Mesothelial cell of epicardium (in vitro differentiated cells): ENCODE measurements at regions not wholly inside any gene's neighbourhood (a gene's known extent, or its start where the extent isn't known, plus 50 kb on each side); places are given as distances from the start of the nearest gene placed in this dataset.

Experiments used
- DNase-seq, 2 experiments: peaks; one replicate each; pipeline ENCODE4 v3.0.0; 2021; ENCODE audit warnings: low spot score in 2 of 2; ENCODE audit not compliant: unreplicated experiment in 2 of 2
- H3K27ac Mint-ChIP-seq: 2 replicates; pipeline ENCODE4 v1.8.0; 2021; ENCODE audit warnings: mixed read lengths
- H3K27me3 Mint-ChIP-seq: 2 replicates; pipeline ENCODE4 v1.8.0; 2021; ENCODE audit warnings: low read depth, mixed read lengths
- H3K36me3 Mint-ChIP-seq: 2 replicates; pipeline ENCODE4 v1.8.0; 2021; ENCODE audit warnings: mixed read lengths
- H3K4me1 Mint-ChIP-seq: 2 replicates; pipeline ENCODE4 v1.8.0; 2021; ENCODE audit warnings: mixed read lengths
- H3K4me3 Mint-ChIP-seq: 2 replicates; pipeline ENCODE4 v1.8.0; 2021; ENCODE audit warnings: mild to moderate bottlenecking, moderate library complexity, mixed read lengths
- H3K9me3 Mint-ChIP-seq: 2 replicates; pipeline ENCODE4 v1.8.0; 2021; ENCODE audit warnings: mixed read lengths
- CTCF ChIP-seq: fragments of 200-600 bp; sonication (generic); IDR thresholded peaks from one replicate; pipeline ENCODE4 v1.5.0; 2021; ENCODE audit warnings: antibody characterized with exemption; ENCODE audit not compliant: unreplicated experiment

GRCh38 chr10:111972109-111972508 lies 211.5 kb downstream of the GPAM start:
- Mint-ChIP-seq H3K9me3 (peaks cover 2% of the 10 kb centered on the region), H3K27ac (no peak overlapping the region), H3K36me3 (no peaks in the 10 kb centered on the region), H3K4me1 (no peaks in the 10 kb centered on the region), H3K27me3 (peaks cover 18% of the 10 kb centered on the region), H3K4me3 (no peak overlapping the region)
- DNase-seq = no peak
- no peak for TF ChIP-seq CTCF

- DNase-seq = no peak
- Mint-ChIP-seq H3K4me3 (no peak overlapping the region), H3K4me1 (no peaks in the 10 kb centered on the region), H3K9me3 (no peaks in the 10 kb centered on the region), H3K27ac (no peak overlapping the region), H3K36me3 (no peaks in the 10 kb centered on the region), H3K27me3 (peaks cover 18% of the 10 kb centered on the region)
- no peak for TF ChIP-seq CTCF
Observed at GRCh38 chr10:111973306-111973705, 210.3 kb downstream of the GPAM start.

- H3K36me3 Mint-ChIP-seq = no peaks in the 10 kb centered on the region
- H3K27me3 Mint-ChIP-seq = peaks cover 21% of the 10 kb centered on the region
- H3K4me3 Mint-ChIP-seq = no peak overlapping the region
- H3K4me1 Mint-ChIP-seq = no peaks in the 10 kb centered on the region
- H3K9me3 Mint-ChIP-seq = no peaks in the 10 kb centered on the region
- no peak for DNase-seq
- H3K27ac Mint-ChIP-seq = no peak overlapping the region
- TF ChIP-seq CTCF = no peak
Observed at GRCh38 chr10:111973826-111974225, 209.7 kb downstream of the GPAM start.

GRCh38 chr10:111974325-111974724 lies 209.2 kb downstream of the GPAM start:
- no peaks in the 10 kb centered on the region for H3K4me1 Mint-ChIP-seq
- TF ChIP-seq CTCF = no peak
- H3K36me3 Mint-ChIP-seq = no peaks in the 10 kb centered on the region
- no peaks in the 10 kb centered on the region for H3K9me3 Mint-ChIP-seq
- DNase-seq = no peak
- H3K27ac Mint-ChIP-seq = no peak overlapping the region
- peaks cover 24% of the 10 kb centered on the region for H3K27me3 Mint-ChIP-seq
- no peak overlapping the region for H3K4me3 Mint-ChIP-seq

- H3K9me3 Mint-ChIP-seq = peaks cover 9% of the 10 kb centered on the region
- H3K27ac Mint-ChIP-seq = no peak overlapping the region
- TF ChIP-seq CTCF = no peak
- H3K4me1 Mint-ChIP-seq = no peaks in the 10 kb centered on the region
- H3K27me3 Mint-ChIP-seq = peaks cover 27% of the 10 kb centered on the region
- no peak for DNase-seq
- H3K36me3 Mint-ChIP-seq = no peaks in the 10 kb centered on the region
- no peak overlapping the region for H3K4me3 Mint-ChIP-seq
Observed at GRCh38 chr10:111976557-111976956, 207.0 kb downstream of the GPAM start.

- peaks cover 29% of the 10 kb centered on the region for H3K27me3 Mint-ChIP-seq
- H3K4me3 Mint-ChIP-seq = no peak overlapping the region
- TF ChIP-seq CTCF = no peak
- H3K4me1 Mint-ChIP-seq = no peaks in the 10 kb centered on the region
- DNase-seq = no peak
- H3K9me3 Mint-ChIP-seq = peaks cover 9% of the 10 kb centered on the region
- H3K36me3 Mint-ChIP-seq = no peaks in the 10 kb centered on the region
- no peak overlapping the region for H3K27ac Mint-ChIP-seq
Observed at GRCh38 chr10:111984057-111984456, 199.5 kb downstream of the GPAM start.
